ENCODE measurements at regions not wholly inside any gene's neighbourhood (a gene's known extent, or its start where the extent isn't known, plus 50 kb on each side); places are given as distances from the start of the nearest gene placed in this dataset.
"Not testable (repeated sequence)": the region's sequence is repeated elsewhere in the genome, so short reads cannot be mapped to it uniquely, and the experiment has no call there.

GRCh38 chr2:31748041-31748440 lies 167.3 kb upstream of the SRD5A2 start:
- DNase-seq (ENCODE audit: low read depth, low spot score), result no peak

GRCh38 chr2:31739161-31739560 lies 158.4 kb upstream of the SRD5A2 start:
- no peak overlapping the region for H3K4me3 ChIP-seq (ENCODE audit: low read length)
- no peak for DNase-seq (ENCODE audit: low read depth, low spot score)

More at GRCh38 chr2:31748041-31748440, 167.3 kb upstream of the SRD5A2 start:
- no peak overlapping the region for H3K4me3 ChIP-seq (ENCODE audit: low read length)

- H3K4me3 ChIP-seq (ENCODE audit: low read length), result no peak overlapping the region
- no peak for DNase-seq (ENCODE audit: low read depth, low spot score)
Observed at GRCh38 chr2:31736695-31737454, 156.1 kb upstream of the SRD5A2 start.

- no peak overlapping the region for H3K4me3 ChIP-seq (ENCODE audit: low read length)
- DNase-seq (ENCODE audit: low read depth, low spot score), result no peak
Observed at GRCh38 chr2:31735716-31736115, 155.0 kb upstream of the SRD5A2 start.

- H3K4me3 ChIP-seq (ENCODE audit: low read length), result no peak overlapping the region
- peak; percentile 2 for DNase-seq (ENCODE audit: low read depth, low spot score)
Observed at GRCh38 chr2:31729442-31730092, 148.8 kb upstream of the SRD5A2 start.

GRCh38 chr2:31729065-31729439 lies 148.3 kb upstream of the SRD5A2 start:
- no peak for DNase-seq (ENCODE audit: low read depth, low spot score)
- no peak overlapping the region for H3K4me3 ChIP-seq (ENCODE audit: low read length)

- H3K4me3 ChIP-seq (ENCODE audit: low read length), result no peak overlapping the region
- DNase-seq (ENCODE audit: low read depth, low spot score), result no peak
Observed at GRCh38 chr2:31728406-31729064, 147.8 kb upstream of the SRD5A2 start.

GRCh38 chr2:31726457-31726856 lies 145.7 kb upstream of the SRD5A2 start:
- DNase-seq (ENCODE audit: low read depth, low spot score), result no peak
- H3K4me3 ChIP-seq (ENCODE audit: low read length), result no peak overlapping the region

GRCh38 chr2:31725444-31725843 lies 144.7 kb upstream of the SRD5A2 start:
- DNase-seq (ENCODE audit: low read depth, low spot score), result no peak
- no peak overlapping the region for H3K4me3 ChIP-seq (ENCODE audit: low read length)

GRCh38 chr2:31711737-31712136 lies 131.0 kb upstream of the SRD5A2 start:
- H3K4me3 ChIP-seq (ENCODE audit: low read length), result no peak overlapping the region
- no peak for DNase-seq (ENCODE audit: low read depth, low spot score)

GRCh38 chr2:31710121-31710520 lies 129.4 kb upstream of the SRD5A2 start:
- DNase-seq (ENCODE audit: low read depth, low spot score), result no peak
- no peak overlapping the region for H3K4me3 ChIP-seq (ENCODE audit: low read length)

- no peak overlapping the region for H3K4me3 ChIP-seq (ENCODE audit: low read length)
- no peak for DNase-seq (ENCODE audit: low read depth, low spot score)
Observed at GRCh38 chr2:31707992-31708391, 127.3 kb upstream of the SRD5A2 start.

- H3K4me3 ChIP-seq (ENCODE audit: low read length), result no peak overlapping the region
- DNase-seq (ENCODE audit: low read depth, low spot score), result no peak
Observed at GRCh38 chr2:31704561-31705212, 123.9 kb upstream of the SRD5A2 start.

GRCh38 chr2:31703253-31703652 lies 122.5 kb upstream of the SRD5A2 start:
- no peak for DNase-seq (ENCODE audit: low read depth, low spot score)
- H3K4me3 ChIP-seq (ENCODE audit: low read length), result no peak overlapping the region

GRCh38 chr2:31698722-31699121 lies 118.0 kb upstream of the SRD5A2 start:
- DNase-seq (ENCODE audit: low read depth, low spot score), result no peak
- no peak overlapping the region for H3K4me3 ChIP-seq (ENCODE audit: low read length)

GRCh38 chr2:31696068-31696467 lies 115.3 kb upstream of the SRD5A2 start:
- no peak overlapping the region for H3K4me3 ChIP-seq (ENCODE audit: low read length)
- DNase-seq (ENCODE audit: low read depth, low spot score), result no peak

- DNase-seq (ENCODE audit: low read depth, low spot score), result no peak
- H3K4me3 ChIP-seq (ENCODE audit: low read length), result no peak overlapping the region
Observed at GRCh38 chr2:31694444-31694843, 113.7 kb upstream of the SRD5A2 start.

GRCh38 chr2:31693882-31694281 lies 113.1 kb upstream of the SRD5A2 start:
- no peak overlapping the region for H3K4me3 ChIP-seq (ENCODE audit: low read length)
- peak; percentile 11 for DNase-seq (ENCODE audit: low read depth, low spot score)

GRCh38 chr2:31688282-31688681 lies 107.5 kb upstream of the SRD5A2 start:
- no peak for DNase-seq (ENCODE audit: low read depth, low spot score)
- H3K4me3 ChIP-seq (ENCODE audit: low read length), result no peak overlapping the region

GRCh38 chr2:31683506-31683905 lies 102.8 kb upstream of the SRD5A2 start:
- not testable (repeated sequence) for DNase-seq (ENCODE audit: low read depth, low spot score); H3K4me3 ChIP-seq (ENCODE audit: low read length)
